OCI-LY7 (cell line): ENCODE measurements at regions not wholly inside any gene's neighbourhood (a gene's known extent, or its start where the extent isn't known, plus 50 kb on each side); places are given as distances from the start of the nearest gene placed in this dataset.

ENCODE experiments used
- EZH2phosphoT487 ChIP-seq: fragments of 200-600 bp; sonication (generic); IDR thresholded peaks from 2 replicates; pipeline ENCODE4 v1.6.1; 2018; ENCODE audit warnings: low read depth, borderline replicate concordance, mild to moderate bottlenecking, mixed run types, antibody characterized with exemption, low read length, moderate library complexity, mixed read lengths
- TF ChIP-seq, protein P1 (sequence below): fragments of 200-600 bp; sonication (generic); conservative IDR thresholded peaks from 2 replicates; pipeline ENCODE4 v1.5.1; 2014; ENCODE audit warnings: mild to moderate bottlenecking, antibody characterized with exemption, low read length, moderate library complexity, mixed read lengths

DNA sequence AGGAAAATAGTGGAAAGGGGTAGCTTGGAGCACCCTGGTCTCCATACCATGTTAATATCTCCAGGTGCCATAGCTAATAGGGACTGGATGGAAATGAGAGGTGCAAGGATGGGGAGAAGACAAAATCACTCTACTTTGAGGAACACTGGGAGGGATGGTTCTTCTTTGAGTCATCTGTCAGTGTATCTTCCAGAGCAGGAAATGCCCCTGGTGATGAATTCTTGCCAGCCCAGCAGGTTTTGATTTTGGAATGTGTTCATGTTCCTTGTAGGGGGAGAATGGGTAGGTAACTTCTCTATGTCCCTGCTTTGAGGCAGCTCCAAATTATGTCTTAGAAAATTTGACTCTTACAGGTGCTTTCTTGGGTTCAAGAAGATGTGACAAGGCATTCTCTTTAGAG lies 177.0 kb upstream of the GLI3 start:
- TF ChIP-seq, protein P1, sequence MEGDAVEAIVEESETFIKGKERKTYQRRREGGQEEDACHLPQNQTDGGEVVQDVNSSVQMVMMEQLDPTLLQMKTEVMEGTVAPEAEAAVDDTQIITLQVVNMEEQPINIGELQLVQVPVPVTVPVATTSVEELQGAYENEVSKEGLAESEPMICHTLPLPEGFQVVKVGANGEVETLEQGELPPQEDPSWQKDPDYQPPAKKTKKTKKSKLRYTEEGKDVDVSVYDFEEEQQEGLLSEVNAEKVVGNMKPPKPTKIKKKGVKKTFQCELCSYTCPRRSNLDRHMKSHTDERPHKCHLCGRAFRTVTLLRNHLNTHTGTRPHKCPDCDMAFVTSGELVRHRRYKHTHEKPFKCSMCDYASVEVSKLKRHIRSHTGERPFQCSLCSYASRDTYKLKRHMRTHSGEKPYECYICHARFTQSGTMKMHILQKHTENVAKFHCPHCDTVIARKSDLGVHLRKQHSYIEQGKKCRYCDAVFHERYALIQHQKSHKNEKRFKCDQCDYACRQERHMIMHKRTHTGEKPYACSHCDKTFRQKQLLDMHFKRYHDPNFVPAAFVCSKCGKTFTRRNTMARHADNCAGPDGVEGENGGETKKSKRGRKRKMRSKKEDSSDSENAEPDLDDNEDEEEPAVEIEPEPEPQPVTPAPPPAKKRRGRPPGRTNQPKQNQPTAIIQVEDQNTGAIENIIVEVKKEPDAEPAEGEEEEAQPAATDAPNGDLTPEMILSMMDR = no peak
- TF ChIP-seq EZH2phosphoT487 = no peak
